ENCODE measurements at regions not wholly inside any gene's neighbourhood (a gene's known extent, or its start where the extent isn't known, plus 50 kb on each side); places are given as distances from the start of the nearest gene placed in this dataset.
A peak's percentile ranks its signal among the peaks of the same experiment; 100 is the strongest.

DNA sequence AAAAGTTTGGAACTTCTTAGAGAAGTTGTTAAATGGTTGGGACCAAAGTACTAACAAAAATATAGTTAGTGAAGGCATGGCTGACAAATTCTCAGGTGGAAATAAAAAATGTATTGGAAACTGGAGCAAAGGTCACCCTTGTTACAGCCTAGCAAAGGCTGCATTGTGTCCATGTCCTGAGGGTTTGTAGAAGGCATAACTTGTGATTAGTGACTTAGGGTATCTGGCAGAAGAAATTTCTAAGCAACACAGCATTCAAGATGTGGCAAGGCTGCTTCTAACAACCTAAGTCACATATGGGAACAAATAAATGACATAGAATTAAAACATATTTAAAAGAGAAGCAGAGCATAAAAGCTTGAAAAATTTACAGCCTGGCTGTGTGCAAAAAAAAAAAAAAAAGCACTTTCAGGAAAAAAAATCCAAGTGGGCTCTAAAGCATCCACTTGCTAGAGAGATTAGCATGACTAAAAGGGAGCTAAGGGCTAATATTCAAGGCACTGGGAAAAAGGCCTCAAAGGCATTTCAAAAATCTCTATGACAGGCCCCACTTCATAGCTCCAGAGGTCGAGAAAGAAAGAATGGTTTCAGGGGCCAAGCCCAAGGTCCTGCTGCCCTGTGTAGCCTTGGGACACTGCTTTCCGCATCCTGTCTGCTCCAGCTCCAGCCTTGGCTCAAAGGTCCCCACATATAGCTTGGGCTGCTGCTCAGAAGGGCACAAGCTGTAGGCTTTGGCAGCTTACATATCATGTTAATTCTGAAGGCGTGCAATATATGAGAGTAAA lies 453.2 kb upstream of the PTCHD4 start:
- TF ChIP-seq EZH2 (IDR thresholded peaks at IDR 0.05; ENCODE audit: low read length), result no peak
- TF ChIP-seq, protein P1, sequence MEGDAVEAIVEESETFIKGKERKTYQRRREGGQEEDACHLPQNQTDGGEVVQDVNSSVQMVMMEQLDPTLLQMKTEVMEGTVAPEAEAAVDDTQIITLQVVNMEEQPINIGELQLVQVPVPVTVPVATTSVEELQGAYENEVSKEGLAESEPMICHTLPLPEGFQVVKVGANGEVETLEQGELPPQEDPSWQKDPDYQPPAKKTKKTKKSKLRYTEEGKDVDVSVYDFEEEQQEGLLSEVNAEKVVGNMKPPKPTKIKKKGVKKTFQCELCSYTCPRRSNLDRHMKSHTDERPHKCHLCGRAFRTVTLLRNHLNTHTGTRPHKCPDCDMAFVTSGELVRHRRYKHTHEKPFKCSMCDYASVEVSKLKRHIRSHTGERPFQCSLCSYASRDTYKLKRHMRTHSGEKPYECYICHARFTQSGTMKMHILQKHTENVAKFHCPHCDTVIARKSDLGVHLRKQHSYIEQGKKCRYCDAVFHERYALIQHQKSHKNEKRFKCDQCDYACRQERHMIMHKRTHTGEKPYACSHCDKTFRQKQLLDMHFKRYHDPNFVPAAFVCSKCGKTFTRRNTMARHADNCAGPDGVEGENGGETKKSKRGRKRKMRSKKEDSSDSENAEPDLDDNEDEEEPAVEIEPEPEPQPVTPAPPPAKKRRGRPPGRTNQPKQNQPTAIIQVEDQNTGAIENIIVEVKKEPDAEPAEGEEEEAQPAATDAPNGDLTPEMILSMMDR (optimal IDR thresholded peaks at IDR 0.05 in 1 of 3, IDR thresholded peaks at IDR 0.05 in 1 of 3, conservative IDR thresholded peaks at IDR 0.05 in 1 of 3; ENCODE audit: extremely low read depth in 1 of 3, insufficient read depth in 2 of 3, low read length in 3 of 3), result no peak
- Histone ChIP-seq H3K9me3 (ENCODE audit: control insufficient read depth, low read depth, low read length) (peaks cover 6% of the 10 kb centered on the region), H3K4me2 (ENCODE audit: control insufficient read depth, extremely low read depth, insufficient read depth, low read depth, low read length) (no peak overlapping the region), H3K4me3 (ENCODE audit: control insufficient read depth in 2 of 3, extremely low read depth in 1 of 3, insufficient read depth in 2 of 3, low read depth in 1 of 3, low read length in 3 of 3) (no peak overlapping the region), H2AFZ (ENCODE audit: control insufficient read depth, low read length) (no peak overlapping the region), H3K36me3 (ENCODE audit: control insufficient read depth in 2 of 2, extremely low read depth in 1 of 2, insufficient read depth in 2 of 2, low read length in 2 of 2) (no peaks in the 10 kb centered on the region), H3K9me1 (ENCODE audit: control insufficient read depth, extremely low read depth, insufficient read depth, low read length) (no peaks in the 10 kb centered on the region), H3K4me1 (ENCODE audit: control insufficient read depth, extremely low read depth, insufficient read depth, low read length) (peaks cover 24% of the 10 kb centered on the region), H3K27me3 (ENCODE audit: control insufficient read depth, extremely low read depth, insufficient read depth, low read length) (no peaks in the 10 kb centered on the region), H4K20me1 (ENCODE audit: control insufficient read depth, extremely low read depth, insufficient read depth, low read length) (no peaks in the 10 kb centered on the region), H3K9ac (ENCODE audit: control insufficient read depth, extremely low read depth, insufficient read depth, low read length) (no peak overlapping the region), H3K79me2 (ENCODE audit: control insufficient read depth, insufficient read depth, low read length) (no peaks in the 10 kb centered on the region), H3K27ac (ENCODE audit: control insufficient read depth, insufficient read depth, low read length) (no peak overlapping the region)
- FAIRE-seq (peak; percentile 34), DNase-seq (ENCODE audit: low read depth, low spot score) (no peak)
- dilution Hi-C loops (cut with MboI; ENCODE audit: extremely low pct_ligation_motif_present, low sequenced_read_pairs), result no loop called here

DNA sequence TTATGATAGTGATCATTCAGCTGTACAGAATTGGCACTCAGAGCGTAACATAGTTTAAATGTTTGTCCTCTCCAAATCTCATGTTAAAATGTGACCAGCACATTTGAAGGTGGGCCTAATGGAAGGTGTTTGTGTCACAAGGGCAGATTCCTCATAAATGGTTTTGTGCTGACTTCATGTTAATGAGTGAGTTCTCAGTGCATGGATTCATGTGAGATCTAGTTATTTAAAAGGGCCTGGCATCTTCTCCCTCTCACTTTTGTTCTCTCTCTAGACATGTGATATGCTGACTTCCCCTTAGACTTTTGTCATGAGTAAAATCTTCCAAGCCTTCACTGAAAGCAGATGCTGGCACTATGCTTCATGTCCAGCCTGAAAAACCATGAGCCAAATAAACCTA lies 452.4 kb upstream of the PTCHD4 start:
- dilution Hi-C loops (cut with MboI; ENCODE audit: extremely low pct_ligation_motif_present, low sequenced_read_pairs), result no loop called here
- H3K9ac ChIP-seq (ENCODE audit: control insufficient read depth, extremely low read depth, insufficient read depth, low read length), result no peak overlapping the region
- H2AFZ ChIP-seq (ENCODE audit: control insufficient read depth, low read length), result no peak overlapping the region
- H3K27ac ChIP-seq (ENCODE audit: control insufficient read depth, insufficient read depth, low read length), result no peak overlapping the region
- H4K20me1 ChIP-seq (ENCODE audit: control insufficient read depth, extremely low read depth, insufficient read depth, low read length), result no peaks in the 10 kb centered on the region
- H3K36me3 ChIP-seq (ENCODE audit: control insufficient read depth in 2 of 2, extremely low read depth in 1 of 2, insufficient read depth in 2 of 2, low read length in 2 of 2), result no peaks in the 10 kb centered on the region
- no peak for FAIRE-seq
- H3K9me3 ChIP-seq (ENCODE audit: control insufficient read depth, low read depth, low read length), result peaks cover 6% of the 10 kb centered on the region
- H3K9me1 ChIP-seq (ENCODE audit: control insufficient read depth, extremely low read depth, insufficient read depth, low read length), result no peaks in the 10 kb centered on the region
- no peaks in the 10 kb centered on the region for H3K27me3 ChIP-seq (ENCODE audit: control insufficient read depth, extremely low read depth, insufficient read depth, low read length)
- no peak for DNase-seq (ENCODE audit: low read depth, low spot score)
- no peak overlapping the region for H3K4me3 ChIP-seq (ENCODE audit: control insufficient read depth in 2 of 3, extremely low read depth in 1 of 3, insufficient read depth in 2 of 3, low read depth in 1 of 3, low read length in 3 of 3)
- TF ChIP-seq, protein P1 (optimal IDR thresholded peaks at IDR 0.05 in 1 of 3, IDR thresholded peaks at IDR 0.05 in 1 of 3, conservative IDR thresholded peaks at IDR 0.05 in 1 of 3; ENCODE audit: extremely low read depth in 1 of 3, insufficient read depth in 2 of 3, low read length in 3 of 3), result no peak
- no peak for TF ChIP-seq EZH2 (IDR thresholded peaks at IDR 0.05; ENCODE audit: low read length)
- no peaks in the 10 kb centered on the region for H3K79me2 ChIP-seq (ENCODE audit: control insufficient read depth, insufficient read depth, low read length)
- H3K4me2 ChIP-seq (ENCODE audit: control insufficient read depth, extremely low read depth, insufficient read depth, low read depth, low read length), result no peak overlapping the region
- peaks cover 24% of the 10 kb centered on the region for H3K4me1 ChIP-seq (ENCODE audit: control insufficient read depth, extremely low read depth, insufficient read depth, low read length)

All from keratinocyte (primary cell).